ENCODE measurements at regions not wholly inside any gene's neighbourhood (a gene's known extent, or its start where the extent isn't known, plus 50 kb on each side); places are given as distances from the start of the nearest gene placed in this dataset.

DNA sequence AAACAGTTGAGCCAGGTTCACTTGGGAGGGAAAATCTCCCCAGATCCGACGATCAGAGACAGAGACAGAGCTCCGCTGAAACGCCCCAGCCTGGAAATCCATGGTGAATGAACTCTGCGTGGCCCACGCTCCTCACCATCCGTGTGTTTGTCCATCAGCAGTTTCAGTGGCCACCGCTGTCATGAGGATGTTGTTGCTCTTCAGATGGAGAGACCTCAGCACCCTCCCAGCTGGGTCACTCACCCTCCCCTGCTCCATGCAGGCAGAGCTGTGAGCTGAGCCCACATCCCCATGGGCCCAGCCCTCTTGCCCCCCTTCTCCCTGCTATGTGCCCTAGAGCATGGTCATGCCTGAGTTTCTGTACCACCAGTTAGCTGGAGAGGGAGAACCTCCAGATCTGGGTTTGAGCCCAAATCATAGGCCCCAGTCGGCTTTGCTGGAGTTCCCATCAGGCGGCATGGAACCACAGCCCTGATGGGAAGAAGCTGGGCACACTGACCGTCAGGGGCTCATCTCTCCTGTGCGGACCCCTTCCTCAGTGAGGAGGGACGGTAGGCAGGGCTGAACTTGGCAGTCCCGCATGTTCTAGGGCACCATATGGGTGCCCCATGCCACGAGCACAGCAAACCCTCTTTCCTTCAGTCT is 154.4 kb upstream of the COL5A1 start:
- no peak for DNase-seq (ENCODE audit: low read depth in 4 of 4, low spot score in 3 of 4)

DNA sequence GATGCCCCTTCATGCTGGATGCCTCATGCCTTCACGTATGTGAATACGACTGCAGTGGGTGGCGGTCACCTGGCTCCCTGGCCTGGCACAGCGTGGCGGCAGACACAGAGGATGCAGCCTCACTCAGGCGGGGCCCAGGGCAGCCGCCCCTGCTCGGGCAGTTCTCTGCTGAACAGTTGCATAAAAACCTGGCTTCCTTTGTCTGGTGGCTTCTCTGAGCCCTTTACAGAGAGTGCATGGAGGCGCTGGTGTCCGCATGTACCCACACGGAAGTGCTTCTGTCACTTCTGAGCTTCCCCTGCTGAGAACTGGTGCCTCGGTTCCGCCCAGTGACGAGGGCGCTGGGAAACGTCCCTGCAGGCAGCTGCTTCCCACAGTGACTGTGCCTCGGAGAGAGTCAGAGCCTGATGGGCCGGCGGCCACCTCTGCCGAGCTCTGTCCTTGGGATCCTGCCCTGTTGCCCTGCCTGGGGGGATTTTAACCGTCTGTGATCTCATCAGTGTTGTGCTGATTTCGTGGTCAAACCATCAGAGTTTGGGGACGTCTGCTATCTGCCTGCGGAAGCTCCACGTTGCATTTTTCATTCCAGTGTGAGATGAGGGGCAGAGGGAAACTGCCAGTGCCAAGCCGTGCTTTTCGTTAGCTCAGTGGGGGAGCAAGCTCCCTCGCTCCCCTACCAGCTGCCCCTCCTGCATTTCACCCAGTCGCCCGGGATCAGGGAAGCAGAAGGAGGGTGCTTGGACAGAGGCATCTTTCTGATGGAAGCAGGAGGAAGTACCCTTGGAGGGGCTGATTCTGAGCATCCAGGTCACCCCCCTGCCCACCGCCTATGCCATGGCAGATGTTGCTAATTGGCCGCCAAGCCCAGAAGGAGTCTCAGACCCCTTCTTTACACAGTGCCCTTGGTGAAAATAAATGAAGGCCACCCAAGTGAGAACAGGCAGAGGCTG is 153.0 kb upstream of the COL5A1 start:
- no peak for DNase-seq (ENCODE audit: low read depth in 4 of 4, low spot score in 3 of 4)

DNA sequence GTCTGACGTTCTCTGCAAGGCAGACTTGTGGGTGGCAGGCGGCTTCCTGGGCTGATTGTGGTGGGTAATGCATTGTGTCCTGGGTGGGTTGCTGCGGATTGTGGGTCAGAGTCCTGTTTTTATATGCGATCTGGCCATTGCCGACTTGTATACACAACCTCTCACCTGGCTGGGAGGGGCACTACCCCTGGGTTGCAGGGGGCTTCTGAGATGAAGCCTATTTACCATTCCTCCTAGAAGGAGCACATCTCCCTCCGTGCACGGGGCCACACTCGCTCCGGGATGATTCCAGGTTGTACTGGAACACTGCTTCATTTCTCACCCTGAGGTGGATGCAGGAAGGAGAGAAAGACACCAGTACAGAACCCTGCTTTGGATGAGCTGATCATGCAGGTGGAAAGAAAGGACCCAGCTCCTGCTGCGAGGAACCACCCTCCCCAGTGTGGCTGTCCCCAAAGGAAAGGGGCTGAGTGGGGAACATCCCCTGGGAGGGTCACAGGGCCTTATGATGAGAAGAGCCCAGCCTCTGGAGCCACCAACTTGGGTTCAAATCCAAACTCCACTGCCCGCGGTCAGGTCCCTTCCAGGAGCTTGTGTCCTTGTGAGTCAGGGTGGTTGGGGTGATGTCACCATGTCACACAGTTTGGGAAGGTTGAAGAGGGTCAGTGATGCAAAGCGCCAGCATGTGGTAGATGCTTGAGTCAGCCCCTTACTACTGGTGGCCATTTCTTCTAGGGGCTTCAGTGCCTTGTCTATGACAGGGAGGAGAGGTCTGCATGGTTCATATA is 151.8 kb upstream of the COL5A1 start:
- no peak for DNase-seq (ENCODE audit: low read depth in 4 of 4, low spot score in 3 of 4)

DNA sequence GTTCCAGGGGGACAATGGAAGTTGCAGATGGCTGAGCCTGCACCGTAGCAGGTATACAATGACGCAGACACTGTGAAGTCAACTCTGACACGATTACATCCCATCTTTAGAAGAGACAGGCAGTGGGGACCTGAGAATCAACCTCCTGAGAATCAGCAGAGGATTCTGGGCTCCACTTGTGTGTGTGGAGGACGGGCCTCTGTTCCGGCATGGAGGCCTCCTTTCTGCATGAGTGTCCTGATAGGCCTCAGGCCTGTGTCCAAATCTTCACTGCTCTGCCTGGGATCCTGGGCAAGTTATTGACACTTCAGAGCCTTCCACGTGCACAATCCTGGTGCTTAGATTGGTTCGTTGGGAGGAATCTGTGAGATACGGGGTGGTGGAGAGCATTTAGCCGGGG is 151.2 kb upstream of the COL5A1 start:
- no peak for DNase-seq (ENCODE audit: low read depth in 4 of 4, low spot score in 3 of 4)

DNA sequence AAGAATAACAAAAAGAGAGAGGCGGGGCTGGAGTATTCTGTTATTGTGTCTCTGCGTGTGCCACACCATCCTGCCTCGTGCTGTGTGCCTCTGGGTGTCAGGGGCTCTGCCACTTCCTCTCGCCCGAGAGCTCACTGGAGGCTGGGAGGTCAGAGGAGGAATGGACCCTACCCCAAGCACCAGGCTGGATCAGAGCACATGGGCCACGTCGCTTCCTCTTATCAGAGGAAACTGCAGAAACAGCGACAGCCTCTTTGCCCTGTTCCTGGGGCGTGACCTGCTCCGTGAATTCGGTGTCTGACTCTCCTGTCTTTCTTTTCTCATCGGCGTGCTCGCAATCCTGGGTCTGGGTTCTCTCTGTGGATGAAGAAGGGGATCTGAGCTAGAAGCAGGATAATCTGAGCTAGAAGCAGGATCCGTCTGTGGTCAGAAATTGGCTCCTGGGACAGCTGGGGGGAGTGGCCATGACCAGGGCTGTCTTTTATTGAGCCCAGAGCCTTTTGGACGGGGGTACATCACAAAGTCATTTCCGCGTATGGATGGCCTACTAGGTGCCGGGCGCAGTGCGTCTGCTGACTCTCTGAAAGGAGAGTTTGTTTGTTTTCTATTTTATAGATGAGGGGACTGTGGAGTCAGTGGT is 150.3 kb upstream of the COL5A1 start:
- no peak for DNase-seq (ENCODE audit: low read depth in 4 of 4, low spot score in 3 of 4)

DNA sequence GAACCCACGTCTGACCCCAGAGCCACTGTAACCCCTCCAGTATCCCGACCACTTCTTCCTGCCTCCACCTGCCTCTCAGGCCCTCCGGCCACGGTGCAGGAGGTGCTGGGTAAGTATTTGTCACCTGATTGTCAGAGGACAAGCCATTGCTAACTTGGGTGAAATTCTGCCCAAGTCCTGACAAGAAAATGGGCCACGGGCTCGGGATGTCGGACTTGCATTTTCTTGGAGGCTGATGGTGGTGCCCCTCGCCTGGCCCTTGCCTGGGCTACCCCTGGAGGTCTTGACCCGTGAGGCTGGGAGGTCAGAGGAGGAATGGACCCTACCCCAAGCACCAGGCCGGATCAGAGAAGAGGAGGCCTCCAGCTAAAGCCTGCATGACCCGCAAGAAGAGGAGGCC is 149.7 kb upstream of the COL5A1 start:
- no peak for DNase-seq (ENCODE audit: low read depth in 4 of 4, low spot score in 3 of 4)

DNA sequence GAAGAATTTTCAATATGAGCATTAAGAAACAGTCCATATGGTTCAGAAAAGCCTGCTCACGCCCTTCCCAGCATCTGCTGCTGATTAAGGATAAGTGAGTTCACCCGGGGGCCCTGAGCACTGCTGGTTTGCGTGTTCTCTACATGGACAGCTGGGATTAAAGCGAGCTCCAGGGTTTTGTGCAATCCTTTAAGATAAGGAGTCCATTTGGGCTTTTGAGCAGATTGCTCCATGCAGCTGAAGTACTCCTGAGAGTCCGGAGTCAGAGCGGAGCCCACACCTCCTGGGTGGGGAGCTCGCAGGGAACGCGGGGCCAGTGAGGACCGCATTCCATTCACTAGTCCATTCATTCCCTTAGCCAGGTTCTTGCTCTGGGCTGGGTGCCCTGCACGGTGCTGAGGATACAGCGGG is 149.3 kb upstream of the COL5A1 start:
- DNase-seq (ENCODE audit: low read depth in 4 of 4, low spot score in 3 of 4): peak in 2 of 4 donors; percentile 59 to 64

DNA sequence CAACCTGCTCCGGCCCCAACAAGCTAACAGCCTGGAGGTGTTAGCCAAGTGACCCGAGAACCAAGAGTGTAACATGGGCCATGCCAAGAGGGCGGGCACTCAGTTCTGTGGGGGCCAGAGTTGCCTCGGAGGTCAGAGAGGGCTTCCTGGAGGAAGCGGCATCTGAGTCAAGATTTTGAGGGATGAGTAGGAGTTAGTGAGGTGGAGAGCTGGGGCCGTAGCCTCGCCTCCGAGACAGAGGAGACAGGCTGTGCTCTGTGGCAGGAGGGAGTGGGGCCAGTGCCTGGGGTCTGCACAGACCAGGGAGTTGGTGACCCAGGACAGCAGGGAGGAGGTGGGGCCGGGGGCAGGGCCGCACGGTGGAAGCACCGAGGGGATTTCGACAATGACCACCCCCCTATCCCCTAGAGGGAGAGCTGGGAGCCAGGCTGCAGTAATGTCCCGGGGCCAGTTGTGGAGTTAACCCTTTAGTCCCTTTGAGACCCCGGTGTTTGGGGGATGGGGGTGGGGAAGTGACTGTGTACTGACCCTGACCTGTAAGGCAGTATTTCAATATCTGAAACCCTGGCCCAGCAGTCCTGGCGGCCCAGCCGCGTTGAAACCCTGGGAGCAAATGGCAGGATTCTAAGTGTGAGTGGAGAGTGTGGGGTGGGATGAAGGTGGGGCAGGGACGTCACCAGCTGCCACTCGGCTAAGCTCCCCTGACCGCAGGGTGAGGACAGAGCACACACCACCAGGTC is 148.7 kb upstream of the COL5A1 start:
- DNase-seq (ENCODE audit: low read depth in 4 of 4, low spot score in 3 of 4): no peak

DNA sequence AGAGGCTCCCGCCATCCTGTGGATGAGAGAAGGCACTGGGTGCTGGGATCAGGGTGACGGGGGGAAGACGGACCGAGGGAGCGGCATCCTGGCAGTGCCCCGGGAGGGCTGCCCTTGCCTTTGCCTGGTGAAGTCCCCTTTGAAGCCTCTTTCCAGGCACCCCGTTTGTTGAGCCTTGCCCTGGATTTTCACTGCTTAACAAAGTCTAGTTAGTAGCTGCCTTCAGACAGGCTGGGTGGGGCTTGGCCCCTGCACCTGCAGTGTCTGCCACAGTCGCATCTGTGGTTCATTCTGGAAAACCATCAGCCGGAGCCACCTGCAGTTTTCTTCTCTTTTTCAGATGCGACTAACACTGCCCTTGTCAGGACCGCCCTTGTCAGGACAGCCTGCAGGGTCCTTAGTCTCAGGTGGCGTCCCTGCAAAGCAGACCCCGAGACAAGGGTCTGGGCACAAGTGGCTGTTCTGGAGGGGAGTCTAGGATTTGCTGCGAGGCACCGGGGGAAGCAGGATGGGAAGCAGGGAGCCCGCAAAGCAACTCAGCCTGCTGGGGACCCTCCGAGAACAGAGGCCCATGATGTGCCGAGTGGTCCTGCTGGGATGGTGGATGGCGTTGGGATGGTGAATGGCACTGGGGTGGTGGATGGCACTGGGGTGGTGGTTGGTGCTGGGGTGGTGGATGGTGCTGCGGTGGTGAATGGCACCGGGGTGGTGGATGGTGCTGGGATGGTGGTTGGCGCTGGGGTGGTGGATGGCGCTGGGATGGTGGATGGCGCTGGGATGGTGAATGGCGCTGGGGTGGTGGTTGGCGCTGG is 147.9 kb upstream of the COL5A1 start:
- DNase-seq (ENCODE audit: low read depth in 4 of 4, low spot score in 3 of 4): no peak

DNA sequence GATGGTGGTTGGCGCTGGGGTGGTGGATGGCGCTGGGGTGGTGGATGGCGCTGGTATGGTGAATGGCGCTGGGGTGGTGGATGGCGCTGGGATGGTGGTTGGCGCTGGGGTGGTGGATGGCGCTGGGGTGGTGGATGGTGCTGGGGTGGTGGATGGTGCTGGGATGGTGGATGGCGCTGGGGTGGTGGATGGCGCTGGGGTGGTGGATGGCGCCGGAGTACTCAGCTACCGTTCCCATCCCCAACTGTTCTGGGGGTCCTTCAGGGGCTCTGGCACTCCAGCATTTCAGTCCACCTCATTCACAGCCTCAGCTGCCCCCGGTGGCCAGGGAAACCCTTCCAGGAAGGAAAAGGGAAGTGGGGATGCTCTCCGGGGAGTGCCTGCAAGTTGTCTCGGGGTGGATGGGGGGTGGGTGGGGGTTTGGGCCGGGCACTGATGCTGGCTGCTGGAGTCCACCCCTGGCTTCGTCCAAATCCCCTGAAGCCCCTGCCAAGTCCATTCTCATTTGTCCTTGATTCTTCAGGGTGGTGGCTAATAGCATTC is 147.3 kb upstream of the COL5A1 start:
- DNase-seq (ENCODE audit: low read depth in 4 of 4, low spot score in 3 of 4): no peak

DNA sequence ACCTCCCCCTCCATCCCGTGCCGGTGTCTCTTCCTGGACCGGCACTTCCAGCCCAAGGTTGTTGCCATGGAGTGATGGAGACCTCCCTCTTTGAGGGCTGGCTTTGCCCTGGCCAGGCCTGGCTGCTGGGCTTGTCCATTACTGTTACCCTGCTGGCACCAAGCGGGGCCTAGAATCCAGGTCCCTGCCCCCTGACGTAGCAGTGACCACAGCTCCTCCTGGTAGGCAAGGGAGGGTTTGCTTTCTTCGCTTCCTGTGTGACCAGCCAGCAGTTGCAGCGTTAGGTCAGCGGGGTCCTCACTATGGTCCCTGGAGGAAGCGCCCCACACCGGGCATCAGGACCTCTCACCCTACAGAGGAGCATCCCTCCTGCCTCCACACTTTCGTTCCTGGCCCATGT is 146.7 kb upstream of the COL5A1 start:
- no peak for DNase-seq (ENCODE audit: low read depth in 4 of 4, low spot score in 3 of 4)

DNA sequence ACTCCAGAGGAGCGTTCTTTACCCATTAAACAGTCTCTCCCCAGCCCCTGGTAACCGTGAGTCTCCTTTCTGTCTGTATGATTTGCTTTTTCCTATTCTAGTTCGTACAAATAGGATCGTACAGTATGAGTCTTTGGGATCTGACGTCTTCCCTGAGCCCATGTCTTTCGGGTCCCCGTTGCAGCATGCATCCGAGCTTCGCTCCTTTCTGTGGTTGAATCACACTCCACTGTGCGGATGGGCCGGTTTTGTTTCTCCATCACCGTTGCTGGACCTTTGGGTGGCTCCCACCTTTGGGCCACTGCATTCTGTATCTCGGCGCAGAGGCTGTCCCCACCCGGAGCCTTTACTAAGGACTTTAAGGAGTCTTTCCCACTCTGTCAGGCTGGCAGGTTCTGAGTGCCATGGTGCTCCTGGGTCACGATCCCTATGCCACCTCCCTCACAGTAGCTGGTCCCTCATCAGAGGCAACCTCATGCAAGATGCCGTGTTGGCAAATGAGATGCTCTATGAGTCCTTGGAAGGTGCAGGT is 145.7 kb upstream of the COL5A1 start:
- DNase-seq (ENCODE audit: low read depth in 4 of 4, low spot score in 3 of 4): no peak

DNA sequence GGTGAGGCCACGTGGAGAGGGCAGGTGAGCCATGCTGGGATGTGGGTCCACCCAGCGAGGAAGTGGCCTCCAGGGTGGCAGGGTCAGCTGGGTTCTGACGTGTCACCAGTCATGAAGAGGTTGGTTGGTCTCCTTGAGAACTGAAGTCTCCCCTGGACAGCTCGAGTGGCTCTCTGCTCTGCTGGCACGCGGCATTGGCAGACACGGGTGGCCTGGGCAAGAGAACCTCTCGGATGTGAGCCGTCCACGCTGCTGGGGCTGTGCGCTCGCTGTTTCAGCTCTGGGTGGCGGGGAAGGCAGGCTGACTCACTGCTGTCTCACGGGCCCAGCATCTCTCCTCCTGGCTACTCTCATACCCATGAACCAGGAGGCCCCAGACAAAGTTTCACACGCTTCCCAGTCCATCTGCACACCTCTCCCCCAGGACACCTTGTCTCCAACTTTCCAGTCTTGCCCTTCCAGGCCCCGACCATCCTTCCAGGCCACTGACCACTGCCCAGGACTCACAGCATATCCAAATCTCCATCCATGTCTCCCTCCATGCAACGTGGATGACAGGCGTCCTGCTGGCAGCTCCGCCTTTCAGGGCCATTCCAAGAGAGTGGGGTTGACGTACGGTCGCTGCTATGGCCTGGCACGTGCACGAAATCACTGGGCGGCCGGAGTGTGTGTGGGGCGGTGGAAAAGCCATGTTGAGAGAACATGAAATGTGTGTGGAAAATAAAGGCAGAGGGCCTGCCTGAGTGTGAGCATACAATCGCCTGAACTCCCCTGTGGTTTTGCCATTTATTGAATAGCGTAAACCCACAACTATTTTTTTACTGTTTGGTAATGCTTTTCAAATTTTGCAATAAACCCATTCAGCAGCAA is 145.0 kb upstream of the COL5A1 start:
- no peak for DNase-seq (ENCODE audit: low read depth in 4 of 4, low spot score in 3 of 4)

DNA sequence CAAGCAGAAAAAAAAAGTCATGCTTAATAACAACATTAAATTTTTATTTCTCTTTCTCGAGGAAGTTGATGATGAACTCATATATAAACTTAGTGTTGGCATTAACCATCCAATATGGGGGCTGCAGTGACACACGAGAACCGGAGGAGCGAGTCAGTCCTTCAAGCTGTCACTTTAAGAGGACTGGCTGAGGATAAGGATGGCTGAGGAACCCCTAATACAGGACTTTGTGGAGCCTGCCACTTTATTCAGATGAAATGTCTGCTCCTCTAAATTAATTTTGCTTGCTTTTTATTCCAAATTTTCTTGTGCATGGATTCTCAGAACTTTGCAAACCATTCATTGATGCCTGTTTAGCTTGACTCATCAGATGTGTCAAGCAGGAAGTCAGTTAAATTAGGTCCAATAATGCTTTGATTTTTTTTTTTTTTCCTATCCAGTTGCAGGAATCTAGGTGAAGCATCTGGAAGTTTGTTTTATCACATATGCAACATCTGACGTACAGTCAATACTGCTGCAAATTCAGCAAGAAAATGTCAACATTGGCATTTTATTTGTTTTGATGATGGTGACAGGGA is 144.2 kb upstream of the COL5A1 start:
- no peak for DNase-seq (ENCODE audit: low read depth in 4 of 4, low spot score in 3 of 4)

DNA sequence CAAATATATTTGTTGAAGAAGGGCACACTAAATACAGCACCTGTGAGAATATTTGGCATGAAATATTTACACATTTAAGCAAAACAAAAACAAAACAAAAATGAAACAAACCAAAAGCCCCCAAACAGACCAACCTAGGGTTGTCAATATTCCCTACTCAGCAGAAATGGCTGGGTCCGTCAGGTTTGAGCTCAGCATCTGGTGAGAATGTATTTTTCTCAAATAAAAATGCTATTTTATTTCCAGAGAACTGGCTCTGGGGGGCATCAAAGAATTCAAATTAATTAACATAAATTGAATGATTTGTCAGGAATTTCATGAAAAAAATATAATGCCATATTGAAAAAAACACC is 142.8 kb upstream of the COL5A1 start:
- DNase-seq (ENCODE audit: low read depth in 4 of 4, low spot score in 3 of 4): no peak

DNA sequence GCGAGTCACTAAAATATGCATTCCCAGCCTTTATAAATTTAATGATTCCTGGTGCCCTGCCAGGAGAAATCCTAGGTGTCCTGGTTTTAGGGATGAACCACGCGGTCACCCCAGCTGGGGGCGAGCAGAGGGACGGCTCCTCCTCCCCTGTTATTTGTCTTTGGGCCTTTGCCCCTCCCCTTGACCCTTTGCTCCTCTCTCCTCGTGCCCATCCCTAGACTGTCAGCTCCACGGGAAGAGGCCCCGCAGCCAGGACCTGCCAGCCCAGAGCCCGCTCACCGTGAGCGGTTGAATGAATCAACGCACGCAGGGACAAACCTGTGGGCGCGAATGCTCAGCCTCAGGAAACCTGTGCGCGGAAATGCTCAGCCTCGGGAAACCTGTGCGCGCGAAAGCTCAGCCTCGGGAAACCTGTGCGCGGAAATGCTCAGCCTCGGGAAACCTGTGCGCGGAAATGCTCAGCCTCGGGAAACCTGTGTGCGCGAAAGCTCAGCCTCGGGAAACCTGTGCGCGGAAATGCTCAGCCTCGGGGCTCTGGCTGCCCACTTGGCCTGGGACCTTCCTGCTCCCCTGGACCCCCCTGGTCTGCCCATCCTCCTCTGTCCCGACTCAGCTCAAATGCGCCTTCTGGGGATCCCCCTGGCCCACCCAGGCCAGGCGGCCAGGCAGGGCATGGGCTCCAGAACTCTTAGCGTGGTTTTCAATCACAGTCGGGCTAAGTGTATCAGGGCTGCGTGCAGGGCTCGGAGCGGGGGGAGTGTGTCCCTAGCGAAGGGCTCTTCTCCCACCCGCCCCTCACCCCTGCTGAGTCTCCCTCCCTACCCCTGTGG is 140.5 kb upstream of the COL5A1 start:
- no peak for DNase-seq (ENCODE audit: low read depth in 4 of 4, low spot score in 3 of 4)
